Prostate gland (tissue), 2 donors: ENCODE measurements at regions not wholly inside any gene's neighbourhood (a gene's known extent, or its start where the extent isn't known, plus 50 kb on each side); places are given as distances from the start of the nearest gene placed in this dataset.

Experiments used
- DNase-seq: peaks from one replicate; pipeline ENCODE4 v3.0.0-alpha.2; 2019; ENCODE audit warnings: low spot score
- H3K27ac ChIP-seq, 2 donors: fragments of 200-600 bp; sonication (generic); 2 replicates each; pipeline ENCODE4 v1.5.1; 2017 to 2019
- H3K27me3 ChIP-seq: fragments of 200-600 bp; sonication (generic); replicated peaks from 2 replicates; pipeline ENCODE4 v1.5.1; 2019; ENCODE audit not compliant: insufficient read depth
- H3K36me3 ChIP-seq, 2 donors: fragments of 200-600 bp; sonication (generic); 1 replicate in 1 of 2; 2 replicates in 1 of 2; pipeline versions ENCODE4 v1.5.1 to v1.8.1; 2017 to 2019
- H3K4me1 ChIP-seq: fragments of 200-600 bp; sonication (generic); replicated peaks from 2 replicates; pipeline ENCODE4 v1.5.1; 2019
- H3K4me3 ChIP-seq, 2 donors: fragments of 200-600 bp; sonication (generic); 2 replicates each; pipeline ENCODE4 v1.5.1; 2017 to 2019
- H3K9me3 ChIP-seq: fragments of 200-600 bp; sonication (generic); 2 replicates; pipeline ENCODE4 v1.5.1; 2017
- CTCF ChIP-seq, 4 experiments: fragments of 200-600 bp in 2 of 4; fragments of 450-650 bp in 2 of 4; sonication (generic) in 2 of 4; IDR thresholded peaks; 1 replicate in 3 of 4; 2 replicates in 1 of 4; pipeline ENCODE4 v1.5.1; 2016 to 2019; ENCODE audit warnings: antibody characterized with exemption in 4 of 4, mild to moderate bottlenecking in 2 of 4, moderate library complexity in 2 of 4
- POLR2A ChIP-seq: fragments of 450-650 bp; IDR thresholded peaks from one replicate; pipeline ENCODE4 v1.6.1; 2016; ENCODE audit warnings: antibody characterized with exemption, mild to moderate bottlenecking
- POLR2AphosphoS5 ChIP-seq: sonication (generic); formaldehyde crosslinking; IDR thresholded peaks from one replicate; pipeline ENCODE4 v1.6.1; 2017; ENCODE audit warnings: antibody characterized with exemption
- WGBS: methylation state at CpG from one replicate; pipeline ENCODE4 v1.1.5; 2018; 5-methylcytosine and 5-hydroxymethylcytosine counted together
- intact Hi-C: fragments of 100-400 bp; cut with DNase I; formaldehyde crosslinking; loops from one replicate; pipeline ENCODE4 v1.14.2; 2022

GRCh38 chr6:9554323-9554722 is 860.6 kb downstream of the TFAP2A start:
- H3K36me3 ChIP-seq = no peaks in the 10 kb centered on the region
- no peaks in the 10 kb centered on the region for H3K27me3 ChIP-seq
- TF ChIP-seq POLR2A = no peak
- TF ChIP-seq CTCF (IDR thresholded peaks at IDR 0.05) = no peak
- TF ChIP-seq POLR2AphosphoS5 = no peak
- H3K4me3 ChIP-seq = no peak overlapping the region
- no peak overlapping the region for H3K27ac ChIP-seq
- DNase-seq = no peak
- no peaks in the 10 kb centered on the region for H3K4me1 ChIP-seq
- no peaks in the 10 kb centered on the region for H3K9me3 ChIP-seq
- WGBS = 35% methylated on average over 1 of the region's 1 CpG
- intact Hi-C loops = no loop called here

- no peak overlapping the region for H3K4me3 ChIP-seq
- no peaks in the 10 kb centered on the region for H3K9me3 ChIP-seq
- no peak for DNase-seq
- intact Hi-C loops = no loop called here
- H3K36me3 ChIP-seq = no peaks in the 10 kb centered on the region
- H3K4me1 ChIP-seq = no peaks in the 10 kb centered on the region
- WGBS = 45% methylated on average over 1 of the region's 1 CpG
- TF ChIP-seq CTCF (IDR thresholded peaks at IDR 0.05) (no peak), POLR2AphosphoS5 (no peak), POLR2A (no peak)
- no peak overlapping the region for H3K27ac ChIP-seq
- H3K27me3 ChIP-seq = no peaks in the 10 kb centered on the region
Observed at GRCh38 chr6:9553002-9553401, 861.9 kb downstream of the TFAP2A start.

- H3K27ac ChIP-seq = no peak overlapping the region
- no peaks in the 10 kb centered on the region for H3K4me1 ChIP-seq
- no peaks in the 10 kb centered on the region for H3K36me3 ChIP-seq
- WGBS = 89% methylated on average over 5 of the region's 5 CpGs
- H3K9me3 ChIP-seq = no peaks in the 10 kb centered on the region
- TF ChIP-seq CTCF (IDR thresholded peaks at IDR 0.05) (no peak), POLR2AphosphoS5 (no peak), POLR2A (no peak)
- H3K4me3 ChIP-seq = no peak overlapping the region
- intact Hi-C loops = no loop called here
- no peak for DNase-seq
- H3K27me3 ChIP-seq = no peaks in the 10 kb centered on the region
Observed at GRCh38 chr6:9543649-9544048, 871.2 kb downstream of the TFAP2A start.

- Histone ChIP-seq H3K4me1 (no peaks in the 10 kb centered on the region), H3K4me3 (no peak overlapping the region), H3K27ac (no peak overlapping the region), H3K27me3 (no peaks in the 10 kb centered on the region), H3K9me3 (no peaks in the 10 kb centered on the region), H3K36me3 (no peaks in the 10 kb centered on the region)
- no peak for TF ChIP-seq POLR2A
- peak; percentile 21 to 61 (median 58) for TF ChIP-seq CTCF (IDR thresholded peaks at IDR 0.05)
- intact Hi-C loops = no loop called here
- DNase-seq = peak; percentile 20
- 55% methylated on average over 2 of the region's 2 CpGs for WGBS
Observed at GRCh38 chr6:9540534-9541126, 874.2 kb downstream of the TFAP2A start.

- Histone ChIP-seq H3K27ac (no peak overlapping the region), H3K4me3 (no peak overlapping the region)
- intact Hi-C loops = no loop called here
Observed at GRCh38 chr6:9540126-9540525, 874.7 kb downstream of the TFAP2A start.

More at GRCh38 chr6:9540126-9540525, 874.7 kb downstream of the TFAP2A start:
- no peaks in the 10 kb centered on the region for H3K9me3 ChIP-seq
- H3K27me3 ChIP-seq = no peaks in the 10 kb centered on the region
- no peaks in the 10 kb centered on the region for H3K36me3 ChIP-seq
- no peaks in the 10 kb centered on the region for H3K4me1 ChIP-seq
- no peak for DNase-seq
- TF ChIP-seq POLR2A = no peak
- TF ChIP-seq POLR2AphosphoS5 = no peak
- no peak for TF ChIP-seq CTCF (IDR thresholded peaks at IDR 0.05)
